ENCODE measurements at regions not wholly inside any gene's neighbourhood (a gene's known extent, or its start where the extent isn't known, plus 50 kb on each side); places are given as distances from the start of the nearest gene placed in this dataset.

- no peak for DNase-seq
Measured at GRCh38 chr9:14466429-14466818, 152.5 kb upstream of the NFIB start.

- no peak for DNase-seq
Measured at GRCh38 chr9:14462950-14463349, 149.0 kb upstream of the NFIB start.

GRCh38 chr9:14455243-14455642 is 141.3 kb upstream of the NFIB start:
- no peak for DNase-seq

GRCh38 chr9:14453286-14453685 is 139.3 kb upstream of the NFIB start:
- no peak for DNase-seq

GRCh38 chr9:14452539-14452938 is 138.6 kb upstream of the NFIB start:
- no peak for DNase-seq

- no peak for DNase-seq
Measured at GRCh38 chr9:14451949-14452348, 138.0 kb upstream of the NFIB start.

GRCh38 chr9:14447103-14447502 is 133.2 kb upstream of the NFIB start:
- DNase-seq: no peak

- no peak for DNase-seq
Measured at GRCh38 chr9:14445946-14446345, 132.0 kb upstream of the NFIB start.

GRCh38 chr9:14442956-14443355 is 129.0 kb upstream of the NFIB start:
- no peak for DNase-seq

GRCh38 chr9:14441976-14442651 is 128.2 kb upstream of the NFIB start:
- no peak for DNase-seq

- DNase-seq: no peak
Measured at GRCh38 chr9:14441115-14441514, 127.2 kb upstream of the NFIB start.

GRCh38 chr9:14440062-14440461 is 126.1 kb upstream of the NFIB start:
- no peak for DNase-seq

GRCh38 chr9:14439555-14439954 is 125.6 kb upstream of the NFIB start:
- no peak for DNase-seq

- DNase-seq: no peak
Measured at GRCh38 chr9:14438232-14439021, 124.5 kb upstream of the NFIB start.

- no peak for DNase-seq
Measured at GRCh38 chr9:14437354-14438231, 123.7 kb upstream of the NFIB start.

- no peak for DNase-seq
Measured at GRCh38 chr9:14435871-14436270, 121.9 kb upstream of the NFIB start.

- no peak for DNase-seq
Measured at GRCh38 chr9:14434971-14435718, 121.2 kb upstream of the NFIB start.

GRCh38 chr9:14434158-14434504 is 120.2 kb upstream of the NFIB start:
- DNase-seq: no peak

GRCh38 chr9:14433351-14434157 is 119.6 kb upstream of the NFIB start:
- no peak for DNase-seq

- no peak for DNase-seq
Measured at GRCh38 chr9:14432666-14433350, 118.9 kb upstream of the NFIB start.

- DNase-seq: peak; percentile 74
Measured at GRCh38 chr9:14428781-14429230, 114.9 kb upstream of the NFIB start.

Measured in stimulated activated CD8-positive, alpha-beta memory T cell treated with anti-CD3 and anti-CD28 coated beads, Interleukin-4, amount 100 ng/mL, for 48 hours (primary cell).